ENCODE measurements at regions not wholly inside any gene's neighbourhood (a gene's known extent, or its start where the extent isn't known, plus 50 kb on each side); places are given as distances from the start of the nearest gene placed in this dataset.

DNA sequence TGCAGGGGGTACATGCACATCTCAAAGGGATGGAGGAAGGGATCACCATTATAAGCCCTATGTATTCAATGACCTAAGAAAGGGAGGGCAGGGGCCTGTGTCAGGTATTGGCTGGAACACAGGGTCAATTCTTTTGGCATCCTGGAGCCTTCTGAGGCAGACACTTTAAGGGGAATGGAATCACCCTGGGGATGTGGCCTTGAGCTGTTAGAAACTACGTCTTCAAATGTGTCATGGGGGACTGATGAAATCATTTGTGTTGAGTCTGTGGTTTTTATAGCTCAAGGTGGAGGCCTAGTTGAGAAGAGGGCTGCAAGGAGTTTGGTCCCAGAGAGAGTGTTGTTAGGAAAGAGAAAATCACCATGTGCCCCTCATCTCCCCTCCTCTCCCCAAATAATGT lies 206.1 kb upstream of the CELF2 start:
- no peak overlapping the region for H3K4me2 ChIP-seq (ENCODE audit: low read depth, low read length)
- ATAC-seq (ENCODE audit: low read depth) (no peak), DNase-seq (peak; percentile 45)
- H3K23ac ChIP-seq (ENCODE audit: low read depth, low read length), result no peak overlapping the region
- no peak overlapping the region for H2BK5ac ChIP-seq (ENCODE audit: low read depth, low read length, poor library complexity, severe bottlenecking)
- H3K36me3 ChIP-seq (ENCODE audit: control insufficient read depth, insufficient read depth, low read length), result no peaks in the 10 kb centered on the region
- no peak overlapping the region for H2BK120ac ChIP-seq (ENCODE audit: low read depth, low read length)
- no peaks in the 10 kb centered on the region for H3K9me1 ChIP-seq (ENCODE audit: insufficient read depth, low read length)
- peaks cover 8% of the 10 kb centered on the region for H3K4me1 ChIP-seq (ENCODE audit: control insufficient read depth, insufficient read depth, low read length)
- in situ Hi-C loops (cut with MboI; ENCODE audit: low sequenced_read_pairs) (loop anchor here (25.0 kb wide), 1 partner anchor 1199 kb away; no protein-coding TSS in a partner anchor), intact Hi-C loops (cut with micrococcal nuclease) (no loop called here), dilution Hi-C loops (cut with HindIII; ENCODE audit: low sequenced_read_pairs, unreplicated experiment) (no loop called here)
- H4K20me1 ChIP-seq (ENCODE audit: insufficient read depth, low read length), result no peaks in the 10 kb centered on the region
- no peak overlapping the region for H3K56ac ChIP-seq (ENCODE audit: extremely low read depth, insufficient read depth, low read length)
- H3K18ac ChIP-seq (ENCODE audit: low read depth, low read length), result no peak overlapping the region
- no peak for TF ChIP-seq RFX5 (IDR thresholded peaks at IDR 0.05; ENCODE audit: low read depth, low read length)
- TF ChIP-seq USF2 (IDR thresholded peaks at IDR 0.05; ENCODE audit: low read depth, low read length), result no peak
- peak; percentile 12; the same call in 1 of the 2 replicates for TF ChIP-seq CEBPB (IDR thresholded peaks at IDR 0.05; ENCODE audit: low read depth, low read length)
- no peak overlapping the region for H3K4me3 ChIP-seq (ENCODE audit: insufficient read depth, low read depth, low read length)
- no peak overlapping the region for H4K8ac ChIP-seq (ENCODE audit: low read depth in 2 of 2, low read length in 2 of 2)
- no peak overlapping the region for H2BK20ac ChIP-seq (ENCODE audit: low read depth, low read length)
- no peak overlapping the region for H2AK9ac ChIP-seq (replicated peaks; ENCODE audit: low read depth, low read length, poor library complexity)
- H4K5ac ChIP-seq (ENCODE audit: low read depth, low read length), result no peak overlapping the region
- H3K14ac ChIP-seq (replicated peaks; ENCODE audit: low read depth, low read length), result no peak overlapping the region
- no peaks in the 10 kb centered on the region for H3K27me3 ChIP-seq (ENCODE audit: control insufficient read depth, insufficient read depth, low read length)
- H2AFZ ChIP-seq (replicated peaks; ENCODE audit: low read length, poor library complexity), result no peak overlapping the region
- POLR2A ChIA-PET (ENCODE audit: unreplicated experiment), result no interaction called here
- no peaks in the 10 kb centered on the region for H3K79me1 ChIP-seq (ENCODE audit: low read depth in 1 of 2, low read length in 2 of 2)
- no CpG with 5 or more reads among the region's 1 CpG for WGBS, 2 experiments (ENCODE audit: extremely low coverage in 2 of 2, insufficient read length in 1 of 2)
- BruUV-seq (replicated peaks), result no TSS peak
- no peak overlapping the region for H3K4ac ChIP-seq (ENCODE audit: low read depth, low read length)
- no peaks in the 10 kb centered on the region for H3K9me3 ChIP-seq (ENCODE audit: control insufficient read depth, insufficient read depth, low read length)
- H2BK15ac ChIP-seq (ENCODE audit: low read depth, low read length), result no peak overlapping the region
- H4K91ac ChIP-seq (ENCODE audit: insufficient read depth, low read depth, low read length), result no peak overlapping the region
- no peak overlapping the region for H3K9ac ChIP-seq (ENCODE audit: low read depth, low read length)
- no peak overlapping the region for H3K27ac ChIP-seq (ENCODE audit: insufficient read depth, low read length)
- CTCF ChIA-PET, result no interaction called here
- no peak overlapping the region for H2AK5ac ChIP-seq (ENCODE audit: low read depth, low read length)

Data from IMR-90 (cell line).